ENCODE measurements at regions not wholly inside any gene's neighbourhood (a gene's known extent, or its start where the extent isn't known, plus 50 kb on each side); places are given as distances from the start of the nearest gene placed in this dataset.

DNA sequence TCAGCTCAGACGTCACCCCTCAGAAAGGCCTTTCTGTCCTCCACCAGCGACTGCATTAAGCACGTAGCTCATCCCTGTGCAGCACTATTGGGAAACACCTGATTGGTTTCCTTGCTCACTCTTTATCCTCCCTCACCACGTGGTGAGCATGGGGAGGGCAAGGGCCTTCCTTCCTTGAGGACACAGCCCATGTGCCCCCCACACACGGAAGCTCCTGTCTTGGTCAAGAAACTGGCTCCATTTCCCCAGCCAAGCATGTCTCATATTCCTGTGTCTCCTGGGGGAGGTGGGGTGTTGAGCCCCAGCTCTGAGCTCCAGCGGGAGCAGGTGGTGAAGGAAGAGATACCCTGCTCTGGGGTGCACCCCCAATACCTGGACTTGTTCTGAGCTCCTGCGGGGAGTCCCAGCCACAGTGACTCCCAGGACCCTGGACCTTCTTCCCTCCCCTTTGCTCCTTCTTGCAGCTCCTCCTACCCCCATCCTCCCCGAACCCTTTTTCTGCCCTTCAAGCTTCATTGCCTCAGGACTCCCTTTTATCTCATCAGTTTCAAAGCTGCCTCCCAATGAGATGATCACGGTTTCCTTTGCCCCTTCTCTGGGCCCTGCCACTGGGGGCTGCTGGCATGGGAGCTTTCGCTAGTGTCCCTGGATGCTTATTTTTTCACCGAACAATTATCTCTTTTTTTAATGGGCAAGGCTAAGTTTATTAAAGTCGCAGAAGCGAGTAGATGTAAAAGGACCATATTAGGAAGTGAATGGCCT, 230.1 kb downstream of the TFAP2C start:
- Mint-ChIP-seq H3K4me3 (ENCODE audit: unreplicated experiment) (no peak overlapping the region), H3K27me3 (ENCODE audit: insufficient read depth, unreplicated experiment) (peaks cover 39% of the 10 kb centered on the region), H3K36me3 (ENCODE audit: insufficient read depth, unreplicated experiment) (peaks cover 5% of the 10 kb centered on the region), H3K4me1 (ENCODE audit: insufficient read depth, unreplicated experiment) (peaks cover 12% of the 10 kb centered on the region), H3K27ac (ENCODE audit: low read depth, unreplicated experiment) (no peak overlapping the region), H3K9me3 (ENCODE audit: unreplicated experiment) (no peaks in the 10 kb centered on the region)
- no peak for DNase-seq (ENCODE audit: unreplicated experiment)
- intact Hi-C loops (cut with micrococcal nuclease) = no loop called here
- ChIA-PET CTCF (interaction anchor here (0.7 to 2.2 kb wide), 4 partner anchors 8 to 228 kb away, joined by 3 to 8 read pairs (median 4); no protein-coding TSS in a partner anchor), POLR2A (interaction anchor here (0.6 kb wide), 1 partner anchor 37 kb away, joined by 3 read pairs; no protein-coding TSS in a partner anchor)
- TF ChIP-seq, protein P1, sequence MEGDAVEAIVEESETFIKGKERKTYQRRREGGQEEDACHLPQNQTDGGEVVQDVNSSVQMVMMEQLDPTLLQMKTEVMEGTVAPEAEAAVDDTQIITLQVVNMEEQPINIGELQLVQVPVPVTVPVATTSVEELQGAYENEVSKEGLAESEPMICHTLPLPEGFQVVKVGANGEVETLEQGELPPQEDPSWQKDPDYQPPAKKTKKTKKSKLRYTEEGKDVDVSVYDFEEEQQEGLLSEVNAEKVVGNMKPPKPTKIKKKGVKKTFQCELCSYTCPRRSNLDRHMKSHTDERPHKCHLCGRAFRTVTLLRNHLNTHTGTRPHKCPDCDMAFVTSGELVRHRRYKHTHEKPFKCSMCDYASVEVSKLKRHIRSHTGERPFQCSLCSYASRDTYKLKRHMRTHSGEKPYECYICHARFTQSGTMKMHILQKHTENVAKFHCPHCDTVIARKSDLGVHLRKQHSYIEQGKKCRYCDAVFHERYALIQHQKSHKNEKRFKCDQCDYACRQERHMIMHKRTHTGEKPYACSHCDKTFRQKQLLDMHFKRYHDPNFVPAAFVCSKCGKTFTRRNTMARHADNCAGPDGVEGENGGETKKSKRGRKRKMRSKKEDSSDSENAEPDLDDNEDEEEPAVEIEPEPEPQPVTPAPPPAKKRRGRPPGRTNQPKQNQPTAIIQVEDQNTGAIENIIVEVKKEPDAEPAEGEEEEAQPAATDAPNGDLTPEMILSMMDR (IDR thresholded peaks at IDR 0.05; ENCODE audit: unreplicated experiment) = no peak
- BruUV-seq (replicated peaks) = no TSS peak

DNA sequence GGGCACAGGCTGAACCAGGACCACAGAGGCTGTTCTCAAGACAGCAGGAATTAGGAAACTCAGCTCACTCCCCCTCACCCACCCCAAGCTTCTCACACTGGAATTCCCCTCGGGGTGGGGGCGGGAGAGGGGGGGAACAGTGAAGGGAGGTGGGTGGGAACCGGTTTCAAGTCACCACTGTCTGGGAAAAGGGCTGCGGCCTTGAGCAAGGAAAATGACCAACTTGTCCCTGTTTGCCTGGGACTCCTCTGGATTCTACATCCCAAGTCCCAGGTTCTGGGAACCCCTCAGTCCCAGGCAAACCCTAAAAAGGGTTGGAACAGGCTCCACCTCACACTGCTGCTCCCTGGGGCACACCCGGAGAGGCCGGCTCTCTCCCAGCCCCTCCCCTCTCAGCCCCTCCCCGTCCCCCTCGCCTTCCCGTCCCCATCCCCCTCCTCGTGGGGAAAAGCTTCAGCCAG, 230.7 kb downstream of the TFAP2C start:
- ChIA-PET POLR2A (no interaction called here), CTCF (interaction anchor here (0.5 to 2.2 kb wide), 4 partner anchors 8 to 229 kb away, joined by 3 to 8 read pairs (median 4); no protein-coding TSS in a partner anchor)
- intact Hi-C loops (cut with micrococcal nuclease) = no loop called here
- H3K4me3 Mint-ChIP-seq (ENCODE audit: unreplicated experiment) = no peak overlapping the region
- BruUV-seq (replicated peaks) = no TSS peak
- H3K27ac Mint-ChIP-seq (ENCODE audit: low read depth, unreplicated experiment) = no peak overlapping the region
- peaks cover 5% of the 10 kb centered on the region for H3K36me3 Mint-ChIP-seq (ENCODE audit: insufficient read depth, unreplicated experiment)
- no peaks in the 10 kb centered on the region for H3K9me3 Mint-ChIP-seq (ENCODE audit: unreplicated experiment)
- H3K27me3 Mint-ChIP-seq (ENCODE audit: insufficient read depth, unreplicated experiment) = peaks cover 45% of the 10 kb centered on the region
- H3K4me1 Mint-ChIP-seq (ENCODE audit: insufficient read depth, unreplicated experiment) = peaks cover 12% of the 10 kb centered on the region
- peak; percentile 21 for DNase-seq (ENCODE audit: unreplicated experiment)
- TF ChIP-seq, protein P1 (IDR thresholded peaks at IDR 0.05; ENCODE audit: unreplicated experiment) = no peak

DNA sequence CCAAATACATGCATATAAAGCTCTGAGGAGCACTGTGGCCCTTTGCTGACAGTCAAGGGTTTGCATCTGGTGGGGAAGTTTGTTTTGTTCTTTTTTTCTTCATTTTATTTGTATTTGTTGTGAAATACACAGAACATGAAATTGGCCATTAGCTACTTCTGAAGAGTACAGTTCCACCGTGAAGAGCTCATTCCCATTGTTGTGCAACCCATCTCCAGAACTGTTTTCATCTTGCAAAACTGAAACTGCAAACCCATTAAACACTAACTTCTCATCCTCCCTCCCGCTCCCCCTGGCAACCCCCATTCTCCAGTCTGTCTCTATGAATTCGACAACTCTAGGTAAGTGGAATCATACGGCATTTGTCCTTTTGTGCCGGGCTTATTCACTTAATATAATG, 231.3 kb downstream of the TFAP2C start:
- Mint-ChIP-seq H3K9me3 (ENCODE audit: unreplicated experiment) (no peaks in the 10 kb centered on the region), H3K27me3 (ENCODE audit: insufficient read depth, unreplicated experiment) (peaks cover 50% of the 10 kb centered on the region), H3K36me3 (ENCODE audit: insufficient read depth, unreplicated experiment) (peaks cover 5% of the 10 kb centered on the region), H3K27ac (ENCODE audit: low read depth, unreplicated experiment) (no peak overlapping the region), H3K4me3 (ENCODE audit: unreplicated experiment) (no peak overlapping the region), H3K4me1 (ENCODE audit: insufficient read depth, unreplicated experiment) (peaks cover 12% of the 10 kb centered on the region)
- POLR2A ChIA-PET = interaction anchor here (0.6 to 1.0 kb wide), 2 partner anchors 15 to 33 kb away, joined by 3 to 5 read pairs; no protein-coding TSS in a partner anchor
- intact Hi-C loops (cut with micrococcal nuclease) = no loop called here
- DNase-seq (ENCODE audit: unreplicated experiment) = peak; percentile 37
- CTCF ChIA-PET = interaction anchor here (0.5 to 2.2 kb wide), 4 partner anchors 9 to 114 kb away, joined by 3 to 8 read pairs (median 4); no protein-coding TSS in a partner anchor
- BruUV-seq (replicated peaks) = no TSS peak
- TF ChIP-seq, protein P1 (IDR thresholded peaks at IDR 0.05; ENCODE audit: unreplicated experiment) = no peak

DNA sequence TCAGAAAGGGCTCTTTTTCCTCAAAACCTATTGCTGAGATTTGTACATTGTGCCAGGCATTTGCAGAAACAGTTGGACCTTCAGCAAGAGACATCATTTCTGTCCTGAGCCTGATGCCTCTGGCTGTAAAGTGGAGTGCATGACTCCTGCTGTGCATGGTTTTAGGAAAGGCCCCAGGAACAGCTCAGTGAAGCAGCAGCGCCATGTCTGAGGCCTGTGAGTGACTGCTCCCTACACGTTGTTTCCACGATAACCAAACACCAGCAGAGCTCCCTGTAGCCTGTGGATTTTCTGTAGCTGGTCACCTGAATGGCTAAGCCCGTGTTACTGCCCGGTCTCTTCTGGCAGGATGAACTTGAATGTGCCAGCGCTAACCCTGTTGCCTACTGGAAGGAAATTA, 232.5 kb downstream of the TFAP2C start:
- BruUV-seq (replicated peaks) = no TSS peak
- CTCF ChIA-PET = interaction anchor here (0.6 to 2.2 kb wide), 2 partner anchors 8 to 10 kb away, joined by 5 to 8 read pairs; no protein-coding TSS in a partner anchor
- no peaks in the 10 kb centered on the region for H3K9me3 Mint-ChIP-seq (ENCODE audit: unreplicated experiment)
- H3K4me3 Mint-ChIP-seq (ENCODE audit: unreplicated experiment) = no peak overlapping the region
- H3K36me3 Mint-ChIP-seq (ENCODE audit: insufficient read depth, unreplicated experiment) = peaks cover 5% of the 10 kb centered on the region
- peaks cover 12% of the 10 kb centered on the region for H3K4me1 Mint-ChIP-seq (ENCODE audit: insufficient read depth, unreplicated experiment)
- intact Hi-C loops (cut with micrococcal nuclease) = no loop called here
- TF ChIP-seq, protein P1 (IDR thresholded peaks at IDR 0.05; ENCODE audit: unreplicated experiment) = no peak
- peaks cover 52% of the 10 kb centered on the region for H3K27me3 Mint-ChIP-seq (ENCODE audit: insufficient read depth, unreplicated experiment)
- POLR2A ChIA-PET = interaction anchor here (0.7 kb wide), 1 partner anchor 61 kb away, joined by 4 read pairs; no protein-coding TSS in a partner anchor
- H3K27ac Mint-ChIP-seq (ENCODE audit: low read depth, unreplicated experiment) = no peak overlapping the region
- no peak for DNase-seq (ENCODE audit: unreplicated experiment)
